IMR-90 (cell line): ENCODE measurements at regions not wholly inside any gene's neighbourhood (a gene's known extent, or its start where the extent isn't known, plus 50 kb on each side); places are given as distances from the start of the nearest gene placed in this dataset.

Source experiments
- ATAC-seq: fragments of 200-7000 bp; cut with Tn5 transposase; 2 replicates; pipeline ENCODE4 v1.9.1; 2020; ENCODE audit warnings: low read depth, mild to moderate bottlenecking, moderate library complexity
- BruUV-seq: library from RNA; stranded (reverse); fragments of 400-500 nt; replicated peaks from 2 replicates; lab custom pipeline; 2021; lab: Mats Ljungman, UMichigan
- CTCF ChIA-PET: fragments of 300-600 bp; formaldehyde crosslinking; extraction: SDS; loops from one replicate; lab custom pipeline; 2021; ENCODE audit warnings: antibody characterized with exemption; lab: Yijun Ruan, JAX
- POLR2A ChIA-PET: fragments of 300-600 bp; sonication (Branson Sonifier 250); formaldehyde crosslinking; loops from one replicate; lab custom pipeline; 2022; ENCODE audit warnings: antibody characterized with exemption; ENCODE audit not compliant: unreplicated experiment; lab: Charles Lee
- DNase-seq: peaks from one replicate; pipeline ENCODE4 v3.0.0; 2013
- H2AFZ ChIP-seq: replicated peaks from 2 replicates; pipeline ENCODE3; 2013; ENCODE audit warnings: low read length, mild to moderate bottlenecking; ENCODE audit not compliant: poor library complexity
- H2AK5ac ChIP-seq: 2 replicates; pipeline ENCODE4 v1.6.1; 2013; ENCODE audit warnings: low read depth, low read length, inconsistent platforms
- H2AK9ac ChIP-seq: replicated peaks from 2 replicates; pipeline ENCODE3; 2013; ENCODE audit warnings: mild to moderate bottlenecking, low read depth, low read length, moderate library complexity; ENCODE audit not compliant: poor library complexity
- H2BK120ac ChIP-seq: 2 replicates; pipeline ENCODE4 v1.6.1; 2013; ENCODE audit warnings: low read depth, low read length, inconsistent platforms
- H2BK15ac ChIP-seq: 3 replicates; pipeline ENCODE4 v1.6.1; 2013; ENCODE audit warnings: low read depth, low read length, inconsistent platforms
- H2BK20ac ChIP-seq: 2 replicates; pipeline ENCODE4 v1.6.1; 2013; ENCODE audit warnings: low read depth, mild to moderate bottlenecking, inconsistent platforms, low read length, moderate library complexity
- H2BK5ac ChIP-seq: 2 replicates; pipeline ENCODE4 v1.6.1; 2013; ENCODE audit warnings: mild to moderate bottlenecking, low read depth, low read length, inconsistent platforms; ENCODE audit not compliant: poor library complexity, severe bottlenecking
- H3K14ac ChIP-seq: replicated peaks from 2 replicates; pipeline ENCODE4 v1.6.1; 2013; ENCODE audit warnings: low read depth, low read length, inconsistent platforms
- H3K18ac ChIP-seq: 2 replicates; pipeline ENCODE4 v1.6.1; 2013; ENCODE audit warnings: low read depth, low read length, control low read depth
- H3K23ac ChIP-seq: 2 replicates; pipeline ENCODE4 v1.6.1; 2013; ENCODE audit warnings: low read depth, low read length, inconsistent platforms
- H3K27ac ChIP-seq: 2 replicates; pipeline ENCODE4 v1.5.1; 2013; ENCODE audit warnings: mild to moderate bottlenecking, control low read depth, low read length; ENCODE audit not compliant: insufficient read depth
- H3K27me3 ChIP-seq: 2 replicates; pipeline ENCODE4 v1.6.1; 2013; ENCODE audit warnings: low read length; ENCODE audit not compliant: control insufficient read depth, insufficient read depth
- H3K36me3 ChIP-seq: 2 replicates; pipeline ENCODE4 v1.6.1; 2013; ENCODE audit warnings: low read length, mixed read lengths; ENCODE audit not compliant: control insufficient read depth, insufficient read depth
- H3K4ac ChIP-seq: 2 replicates; pipeline ENCODE4 v1.6.1; 2013; ENCODE audit warnings: low read depth, low read length, inconsistent platforms
- H3K4me1 ChIP-seq: 2 replicates; pipeline ENCODE4 v1.6.1; 2013; ENCODE audit warnings: low read length, mixed read lengths; ENCODE audit not compliant: control insufficient read depth, insufficient read depth
- H3K4me2 ChIP-seq: 2 replicates; pipeline ENCODE4 v1.6.1; 2013; ENCODE audit warnings: low read depth, mild to moderate bottlenecking, control low read depth, low read length, moderate library complexity
- H3K4me3 ChIP-seq: 2 replicates; pipeline ENCODE4 v1.5.1; 2013; ENCODE audit warnings: low read depth, mild to moderate bottlenecking, control low read depth, low read length, moderate library complexity; ENCODE audit not compliant: insufficient read depth
- H3K56ac ChIP-seq: 2 replicates; pipeline ENCODE4 v1.6.1; 2013; ENCODE audit warnings: low read length, inconsistent platforms; ENCODE audit not compliant: insufficient read depth; ENCODE audit errors: extremely low read depth
- H3K79me1 ChIP-seq, 2 experiments: 2 replicates each; pipeline ENCODE4 v1.6.1; 2013; ENCODE audit warnings: low read length in 2 of 2, inconsistent platforms in 1 of 2, low read depth in 1 of 2
- H3K9ac ChIP-seq: 2 replicates; pipeline ENCODE4 v1.6.1; 2013; ENCODE audit warnings: low read depth, low read length, control low read depth
- H3K9me1 ChIP-seq: 2 replicates; pipeline ENCODE4 v1.6.1; 2013; ENCODE audit warnings: low read length, inconsistent platforms; ENCODE audit not compliant: insufficient read depth
- H3K9me3 ChIP-seq: 2 replicates; pipeline ENCODE4 v1.6.1; 2013; ENCODE audit warnings: low read length; ENCODE audit not compliant: control insufficient read depth, insufficient read depth
- H4K20me1 ChIP-seq: 2 replicates; pipeline ENCODE4 v1.6.1; 2013; ENCODE audit warnings: low read length, inconsistent platforms; ENCODE audit not compliant: insufficient read depth
- H4K5ac ChIP-seq: 2 replicates; pipeline ENCODE4 v1.6.1; 2013; ENCODE audit warnings: mild to moderate bottlenecking, low read depth, low read length, control low read depth
- H4K8ac ChIP-seq, 2 experiments: 2 replicates each; pipeline ENCODE4 v1.6.1; 2013; ENCODE audit warnings: low read depth in 2 of 2, low read length in 2 of 2, control low read depth in 1 of 2, inconsistent platforms in 1 of 2
- H4K91ac ChIP-seq: 2 replicates; pipeline ENCODE4 v1.6.1; 2013; ENCODE audit warnings: low read depth, low read length, inconsistent platforms; ENCODE audit not compliant: insufficient read depth
- BHLHE40 ChIP-seq: fragments of 150-350 bp; IDR thresholded peaks from 2 replicates; pipeline ENCODE4 v1.6.1; 2016; ENCODE audit warnings: mild to moderate bottlenecking, low read depth, low read length
- CEBPB ChIP-seq: IDR thresholded peaks from 2 replicates; pipeline ENCODE4 v1.6.1; 2012; ENCODE audit warnings: low read depth, low read length, improper control_type of control experiment
- CHD1 ChIP-seq: IDR thresholded peaks from 2 replicates; pipeline ENCODE4 v1.6.1; 2012; ENCODE audit warnings: low read depth, low read length, improper control_type of control experiment
- MAFK ChIP-seq: IDR thresholded peaks from 2 replicates; pipeline ENCODE4 v1.6.1; 2012; ENCODE audit warnings: low read depth, low read length, improper control_type of control experiment
- MAZ ChIP-seq: IDR thresholded peaks from 2 replicates; pipeline ENCODE4 v1.6.1; 2012; ENCODE audit warnings: low read depth, mild to moderate bottlenecking, low read length, improper control_type of control experiment, moderate library complexity, borderline replicate concordance
- MXI1 ChIP-seq: IDR thresholded peaks from 2 replicates; pipeline ENCODE4 v1.6.1; 2012; ENCODE audit warnings: low read depth, mild to moderate bottlenecking, low read length, moderate library complexity, borderline replicate concordance
- NFE2L2 ChIP-seq: fragments of 150-350 bp; IDR thresholded peaks from 2 replicates; pipeline ENCODE4 v1.6.1; 2016; ENCODE audit warnings: low read depth, mild to moderate bottlenecking, low read length
- RAD21 ChIP-seq: IDR thresholded peaks from 2 replicates; pipeline ENCODE4 v1.6.1; 2012; ENCODE audit warnings: low read length, improper control_type of control experiment
- RCOR1 ChIP-seq: IDR thresholded peaks from 2 replicates; pipeline ENCODE4 v1.6.1; 2012; ENCODE audit warnings: mild to moderate bottlenecking, low read length, improper control_type of control experiment; ENCODE audit not compliant: insufficient replicate concordance
- SMC3 ChIP-seq: fragments of 150-350 bp; IDR thresholded peaks from 2 replicates; pipeline ENCODE4 v1.6.1; 2016; ENCODE audit warnings: low read depth, mild to moderate bottlenecking, antibody characterized with exemption, low read length, moderate library complexity
- WGBS, 2 experiments: methylation state at CpG; one replicate each; pipeline versions ENCODE4 v1.1.5 to v1.1.7; 2013; ENCODE audit warnings: missing lambda C conversion rate in 2 of 2; ENCODE audit not compliant: insufficient read length in 1 of 2; ENCODE audit errors: extremely low coverage in 2 of 2; 5-methylcytosine and 5-hydroxymethylcytosine counted together
- dilution Hi-C: fragments of 300-500 bp; cut with HindIII; formaldehyde crosslinking; loops from one replicate; pipeline ENCODE4 v1.14.3; 2018; ENCODE audit warnings: low sequenced_read_pairs; ENCODE audit not compliant: unreplicated experiment
- in situ Hi-C: fragments of 300-500 bp; cut with MboI; formaldehyde crosslinking; loops from 3 replicates; pipeline ENCODE4 v1.14.3; 2019; ENCODE audit warnings: low sequenced_read_pairs, inconsistent platforms, mixed read lengths
- intact Hi-C: fragments of 100-400 bp; cut with micrococcal nuclease; formaldehyde crosslinking; loops from 2 replicates; pipeline ENCODE4 v1.10.0; 2022
- TF ChIP-seq, protein P1 (sequence below): fragments of 150-350 bp; IDR thresholded peaks from 2 replicates; pipeline ENCODE4 v1.6.1; 2016; ENCODE audit warnings: low read depth, mild to moderate bottlenecking, low read length, moderate library complexity, borderline replicate concordance

DNA sequence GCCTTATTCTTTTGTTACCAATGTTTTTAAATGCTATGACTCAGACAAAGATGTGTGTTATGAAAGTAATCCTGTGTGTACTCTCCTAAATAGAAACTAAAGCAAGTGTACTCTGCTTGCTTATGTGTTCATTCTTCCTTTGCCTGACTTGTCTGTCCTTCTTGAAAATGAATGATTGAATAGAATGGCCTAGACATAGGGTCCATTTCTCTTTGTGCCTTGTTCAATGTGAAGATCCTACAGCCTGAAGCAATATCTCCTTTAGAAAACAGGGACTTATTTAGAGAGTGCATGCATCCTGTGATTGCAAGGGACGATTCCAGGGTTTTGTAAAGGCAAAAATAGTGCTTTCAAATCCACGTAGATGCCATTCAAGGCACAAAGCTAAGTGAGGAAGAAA lies 343.6 kb upstream of the TACR3 start:
- H3K56ac ChIP-seq = no peak overlapping the region
- H3K23ac ChIP-seq = no peak overlapping the region
- ChIA-PET CTCF (no interaction called here), POLR2A (no interaction called here)
- H3K36me3 ChIP-seq = no peaks in the 10 kb centered on the region
- H4K5ac ChIP-seq = no peak overlapping the region
- ATAC-seq (no peak), DNase-seq (no peak)
- H4K20me1 ChIP-seq = no peaks in the 10 kb centered on the region
- BruUV-seq = no TSS peak
- intact Hi-C loops = no loop called here
- H3K9me3 ChIP-seq = 0 out of 2 replicates have a peak, but pooled peaks cover 1% of the 10 kb centered on the region
- no peak overlapping the region for H3K18ac ChIP-seq
- no peaks in the 10 kb centered on the region for H3K9me1 ChIP-seq
- H3K79me1 ChIP-seq = no peaks in the 10 kb centered on the region
- in situ Hi-C loops = no loop called here
- TF ChIP-seq CEBPB = no peak
- no peak for TF ChIP-seq MXI1
- no peak for TF ChIP-seq NFE2L2
- TF ChIP-seq CHD1 = no peak
- TF ChIP-seq, protein P1, sequence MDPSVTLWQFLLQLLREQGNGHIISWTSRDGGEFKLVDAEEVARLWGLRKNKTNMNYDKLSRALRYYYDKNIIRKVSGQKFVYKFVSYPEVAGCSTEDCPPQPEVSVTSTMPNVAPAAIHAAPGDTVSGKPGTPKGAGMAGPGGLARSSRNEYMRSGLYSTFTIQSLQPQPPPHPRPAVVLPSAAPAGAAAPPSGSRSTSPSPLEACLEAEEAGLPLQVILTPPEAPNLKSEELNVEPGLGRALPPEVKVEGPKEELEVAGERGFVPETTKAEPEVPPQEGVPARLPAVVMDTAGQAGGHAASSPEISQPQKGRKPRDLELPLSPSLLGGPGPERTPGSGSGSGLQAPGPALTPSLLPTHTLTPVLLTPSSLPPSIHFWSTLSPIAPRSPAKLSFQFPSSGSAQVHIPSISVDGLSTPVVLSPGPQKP = no peak
- no peak for TF ChIP-seq MAZ
- TF ChIP-seq SMC3 = no peak
- TF ChIP-seq BHLHE40 = no peak
- TF ChIP-seq RCOR1 = no peak
- TF ChIP-seq RAD21 = no peak
- no peak for TF ChIP-seq MAFK
- no peak overlapping the region for H2AK5ac ChIP-seq
- no peaks in the 10 kb centered on the region for H3K27me3 ChIP-seq
- dilution Hi-C loops = no loop called here
- no peak overlapping the region for H2BK20ac ChIP-seq
- H2AFZ ChIP-seq = no peak overlapping the region
- H3K4me3 ChIP-seq = no peak overlapping the region
- no peak overlapping the region for H3K9ac ChIP-seq
- WGBS, 2 experiments = 0% methylated on average over 1 of the region's 2 CpGs; no CpG with 5 or more reads in 1 of the 2 experiments
- no peak overlapping the region for H3K14ac ChIP-seq
- no peak overlapping the region for H2BK120ac ChIP-seq
- H4K8ac ChIP-seq = no peak overlapping the region
- no peak overlapping the region for H3K4ac ChIP-seq
- no peak overlapping the region for H3K27ac ChIP-seq
- H3K4me2 ChIP-seq = no peak overlapping the region
- no peak overlapping the region for H2BK15ac ChIP-seq
- H3K4me1 ChIP-seq = no peaks in the 10 kb centered on the region
- no peak overlapping the region for H2BK5ac ChIP-seq
- H2AK9ac ChIP-seq = no peak overlapping the region
- H4K91ac ChIP-seq = no peak overlapping the region
